IMR-90 (cell line): ENCODE measurements at regions not wholly inside any gene's neighbourhood (a gene's known extent, or its start where the extent isn't known, plus 50 kb on each side); places are given as distances from the start of the nearest gene placed in this dataset.

Experiments used
- ATAC-seq: fragments of 200-7000 bp; cut with Tn5 transposase; 2 replicates; pipeline ENCODE4 v1.9.1; 2020; ENCODE audit warnings: low read depth, mild to moderate bottlenecking, moderate library complexity
- BruUV-seq: library from RNA; stranded (reverse); fragments of 400-500 nt; replicated peaks from 2 replicates; lab custom pipeline; 2021; lab: Mats Ljungman, UMichigan
- CTCF ChIA-PET: fragments of 300-600 bp; formaldehyde crosslinking; extraction: SDS; loops from one replicate; lab custom pipeline; 2021; ENCODE audit warnings: antibody characterized with exemption; lab: Yijun Ruan, JAX
- POLR2A ChIA-PET: fragments of 300-600 bp; sonication (Branson Sonifier 250); formaldehyde crosslinking; loops from one replicate; lab custom pipeline; 2022; ENCODE audit warnings: antibody characterized with exemption; ENCODE audit not compliant: unreplicated experiment; lab: Charles Lee
- DNase-seq: peaks from one replicate; pipeline ENCODE4 v3.0.0; 2013
- H2AFZ ChIP-seq: replicated peaks from 2 replicates; pipeline ENCODE3; 2013; ENCODE audit warnings: low read length, mild to moderate bottlenecking; ENCODE audit not compliant: poor library complexity
- H2AK5ac ChIP-seq: 2 replicates; pipeline ENCODE4 v1.6.1; 2013; ENCODE audit warnings: low read depth, low read length, inconsistent platforms
- H2AK9ac ChIP-seq: replicated peaks from 2 replicates; pipeline ENCODE3; 2013; ENCODE audit warnings: mild to moderate bottlenecking, low read depth, low read length, moderate library complexity; ENCODE audit not compliant: poor library complexity
- H2BK120ac ChIP-seq: 2 replicates; pipeline ENCODE4 v1.6.1; 2013; ENCODE audit warnings: low read depth, low read length, inconsistent platforms
- H2BK15ac ChIP-seq: 3 replicates; pipeline ENCODE4 v1.6.1; 2013; ENCODE audit warnings: low read depth, low read length, inconsistent platforms
- H2BK20ac ChIP-seq: 2 replicates; pipeline ENCODE4 v1.6.1; 2013; ENCODE audit warnings: low read depth, mild to moderate bottlenecking, inconsistent platforms, low read length, moderate library complexity
- H2BK5ac ChIP-seq: 2 replicates; pipeline ENCODE4 v1.6.1; 2013; ENCODE audit warnings: mild to moderate bottlenecking, low read depth, low read length, inconsistent platforms; ENCODE audit not compliant: poor library complexity, severe bottlenecking
- H3K14ac ChIP-seq: replicated peaks from 2 replicates; pipeline ENCODE4 v1.6.1; 2013; ENCODE audit warnings: low read depth, low read length, inconsistent platforms
- H3K18ac ChIP-seq: 2 replicates; pipeline ENCODE4 v1.6.1; 2013; ENCODE audit warnings: low read depth, low read length, control low read depth
- H3K23ac ChIP-seq: 2 replicates; pipeline ENCODE4 v1.6.1; 2013; ENCODE audit warnings: low read depth, low read length, inconsistent platforms
- H3K27ac ChIP-seq: 2 replicates; pipeline ENCODE4 v1.5.1; 2013; ENCODE audit warnings: mild to moderate bottlenecking, control low read depth, low read length; ENCODE audit not compliant: insufficient read depth
- H3K27me3 ChIP-seq: 2 replicates; pipeline ENCODE4 v1.6.1; 2013; ENCODE audit warnings: low read length; ENCODE audit not compliant: control insufficient read depth, insufficient read depth
- H3K36me3 ChIP-seq: 2 replicates; pipeline ENCODE4 v1.6.1; 2013; ENCODE audit warnings: low read length, mixed read lengths; ENCODE audit not compliant: control insufficient read depth, insufficient read depth
- H3K4ac ChIP-seq: 2 replicates; pipeline ENCODE4 v1.6.1; 2013; ENCODE audit warnings: low read depth, low read length, inconsistent platforms
- H3K4me1 ChIP-seq: 2 replicates; pipeline ENCODE4 v1.6.1; 2013; ENCODE audit warnings: low read length, mixed read lengths; ENCODE audit not compliant: control insufficient read depth, insufficient read depth
- H3K4me2 ChIP-seq: 2 replicates; pipeline ENCODE4 v1.6.1; 2013; ENCODE audit warnings: low read depth, mild to moderate bottlenecking, control low read depth, low read length, moderate library complexity
- H3K4me3 ChIP-seq: 2 replicates; pipeline ENCODE4 v1.5.1; 2013; ENCODE audit warnings: low read depth, mild to moderate bottlenecking, control low read depth, low read length, moderate library complexity; ENCODE audit not compliant: insufficient read depth
- H3K56ac ChIP-seq: 2 replicates; pipeline ENCODE4 v1.6.1; 2013; ENCODE audit warnings: low read length, inconsistent platforms; ENCODE audit not compliant: insufficient read depth; ENCODE audit errors: extremely low read depth
- H3K79me1 ChIP-seq, 2 experiments: 2 replicates each; pipeline ENCODE4 v1.6.1; 2013; ENCODE audit warnings: low read length in 2 of 2, inconsistent platforms in 1 of 2, low read depth in 1 of 2
- H3K9ac ChIP-seq: 2 replicates; pipeline ENCODE4 v1.6.1; 2013; ENCODE audit warnings: low read depth, low read length, control low read depth
- H3K9me1 ChIP-seq: 2 replicates; pipeline ENCODE4 v1.6.1; 2013; ENCODE audit warnings: low read length, inconsistent platforms; ENCODE audit not compliant: insufficient read depth
- H3K9me3 ChIP-seq: 2 replicates; pipeline ENCODE4 v1.6.1; 2013; ENCODE audit warnings: low read length; ENCODE audit not compliant: control insufficient read depth, insufficient read depth
- H4K20me1 ChIP-seq: 2 replicates; pipeline ENCODE4 v1.6.1; 2013; ENCODE audit warnings: low read length, inconsistent platforms; ENCODE audit not compliant: insufficient read depth
- H4K5ac ChIP-seq: 2 replicates; pipeline ENCODE4 v1.6.1; 2013; ENCODE audit warnings: mild to moderate bottlenecking, low read depth, low read length, control low read depth
- H4K8ac ChIP-seq, 2 experiments: 2 replicates each; pipeline ENCODE4 v1.6.1; 2013; ENCODE audit warnings: low read depth in 2 of 2, low read length in 2 of 2, control low read depth in 1 of 2, inconsistent platforms in 1 of 2
- H4K91ac ChIP-seq: 2 replicates; pipeline ENCODE4 v1.6.1; 2013; ENCODE audit warnings: low read depth, low read length, inconsistent platforms; ENCODE audit not compliant: insufficient read depth
- CEBPB ChIP-seq: IDR thresholded peaks from 2 replicates; pipeline ENCODE4 v1.6.1; 2012; ENCODE audit warnings: low read depth, low read length, improper control_type of control experiment
- MAFK ChIP-seq: IDR thresholded peaks from 2 replicates; pipeline ENCODE4 v1.6.1; 2012; ENCODE audit warnings: low read depth, low read length, improper control_type of control experiment
- MAZ ChIP-seq: IDR thresholded peaks from 2 replicates; pipeline ENCODE4 v1.6.1; 2012; ENCODE audit warnings: low read depth, mild to moderate bottlenecking, low read length, improper control_type of control experiment, moderate library complexity, borderline replicate concordance
- MXI1 ChIP-seq: IDR thresholded peaks from 2 replicates; pipeline ENCODE4 v1.6.1; 2012; ENCODE audit warnings: low read depth, mild to moderate bottlenecking, low read length, moderate library complexity, borderline replicate concordance
- POLR2A ChIP-seq: IDR thresholded peaks from 2 replicates; pipeline ENCODE4 v1.6.1; 2012; ENCODE audit warnings: mild to moderate bottlenecking, low read depth, low read length
- RAD21 ChIP-seq: IDR thresholded peaks from 2 replicates; pipeline ENCODE4 v1.6.1; 2012; ENCODE audit warnings: low read length, improper control_type of control experiment
- RCOR1 ChIP-seq: IDR thresholded peaks from 2 replicates; pipeline ENCODE4 v1.6.1; 2012; ENCODE audit warnings: mild to moderate bottlenecking, low read length, improper control_type of control experiment; ENCODE audit not compliant: insufficient replicate concordance
- RFX5 ChIP-seq: IDR thresholded peaks from 2 replicates; pipeline ENCODE4 v1.8.0; 2012; ENCODE audit warnings: low read depth, mild to moderate bottlenecking, low read length, moderate library complexity
- SMC3 ChIP-seq: fragments of 150-350 bp; IDR thresholded peaks from 2 replicates; pipeline ENCODE4 v1.6.1; 2016; ENCODE audit warnings: low read depth, mild to moderate bottlenecking, antibody characterized with exemption, low read length, moderate library complexity
- USF2 ChIP-seq: fragments of 150-350 bp; IDR thresholded peaks from 2 replicates; pipeline ENCODE4 v1.6.1; 2017; ENCODE audit warnings: mild to moderate bottlenecking, antibody characterized with exemption, low read length, low read depth
- WGBS, 2 experiments: methylation state at CpG; one replicate each; pipeline versions ENCODE4 v1.1.5 to v1.1.7; 2013; ENCODE audit warnings: missing lambda C conversion rate in 2 of 2; ENCODE audit not compliant: insufficient read length in 1 of 2; ENCODE audit errors: extremely low coverage in 2 of 2; 5-methylcytosine and 5-hydroxymethylcytosine counted together
- dilution Hi-C: fragments of 300-500 bp; cut with HindIII; formaldehyde crosslinking; loops from one replicate; pipeline ENCODE4 v1.14.3; 2018; ENCODE audit warnings: low sequenced_read_pairs; ENCODE audit not compliant: unreplicated experiment
- in situ Hi-C: fragments of 300-500 bp; cut with MboI; formaldehyde crosslinking; loops from 3 replicates; pipeline ENCODE4 v1.14.3; 2019; ENCODE audit warnings: low sequenced_read_pairs, inconsistent platforms, mixed read lengths
- intact Hi-C: fragments of 100-400 bp; cut with micrococcal nuclease; formaldehyde crosslinking; loops from 2 replicates; pipeline ENCODE4 v1.10.0; 2022
- TF ChIP-seq, protein P1 (sequence below): conservative IDR thresholded peaks from 2 replicates; pipeline ENCODE4 v1.5.1; 2012; ENCODE audit warnings: mild to moderate bottlenecking, low read depth, low read length, improper control_type of control experiment
- TF ChIP-seq, protein P2 (sequence below): fragments of 150-350 bp; IDR thresholded peaks from 2 replicates; pipeline ENCODE4 v1.6.1; 2016; ENCODE audit warnings: low read depth, mild to moderate bottlenecking, low read length, moderate library complexity, borderline replicate concordance

GRCh38 chr4:4803912-4804296 lies 55.6 kb upstream of the MSX1 start:
- intact Hi-C loops = no loop called here
- in situ Hi-C loops = no loop called here
- no peak overlapping the region for H3K14ac ChIP-seq
- no peak overlapping the region for H3K56ac ChIP-seq
- no peak overlapping the region for H3K23ac ChIP-seq
- no peaks in the 10 kb centered on the region for H3K79me1 ChIP-seq
- no CpG with 5 or more reads among the region's 2 CpGs for WGBS, 2 experiments
- H3K4me3 ChIP-seq = no peak overlapping the region
- H3K18ac ChIP-seq = no peak overlapping the region
- TF ChIP-seq MXI1 (no peak), MAZ (no peak), CEBPB (no peak), MAFK (no peak), RAD21 (no peak), SMC3 (no peak), USF2 (no peak), RCOR1 (no peak), POLR2A (no peak), RFX5 (no peak)
- TF ChIP-seq, protein P1, sequence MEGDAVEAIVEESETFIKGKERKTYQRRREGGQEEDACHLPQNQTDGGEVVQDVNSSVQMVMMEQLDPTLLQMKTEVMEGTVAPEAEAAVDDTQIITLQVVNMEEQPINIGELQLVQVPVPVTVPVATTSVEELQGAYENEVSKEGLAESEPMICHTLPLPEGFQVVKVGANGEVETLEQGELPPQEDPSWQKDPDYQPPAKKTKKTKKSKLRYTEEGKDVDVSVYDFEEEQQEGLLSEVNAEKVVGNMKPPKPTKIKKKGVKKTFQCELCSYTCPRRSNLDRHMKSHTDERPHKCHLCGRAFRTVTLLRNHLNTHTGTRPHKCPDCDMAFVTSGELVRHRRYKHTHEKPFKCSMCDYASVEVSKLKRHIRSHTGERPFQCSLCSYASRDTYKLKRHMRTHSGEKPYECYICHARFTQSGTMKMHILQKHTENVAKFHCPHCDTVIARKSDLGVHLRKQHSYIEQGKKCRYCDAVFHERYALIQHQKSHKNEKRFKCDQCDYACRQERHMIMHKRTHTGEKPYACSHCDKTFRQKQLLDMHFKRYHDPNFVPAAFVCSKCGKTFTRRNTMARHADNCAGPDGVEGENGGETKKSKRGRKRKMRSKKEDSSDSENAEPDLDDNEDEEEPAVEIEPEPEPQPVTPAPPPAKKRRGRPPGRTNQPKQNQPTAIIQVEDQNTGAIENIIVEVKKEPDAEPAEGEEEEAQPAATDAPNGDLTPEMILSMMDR = no peak
- TF ChIP-seq, protein P2, sequence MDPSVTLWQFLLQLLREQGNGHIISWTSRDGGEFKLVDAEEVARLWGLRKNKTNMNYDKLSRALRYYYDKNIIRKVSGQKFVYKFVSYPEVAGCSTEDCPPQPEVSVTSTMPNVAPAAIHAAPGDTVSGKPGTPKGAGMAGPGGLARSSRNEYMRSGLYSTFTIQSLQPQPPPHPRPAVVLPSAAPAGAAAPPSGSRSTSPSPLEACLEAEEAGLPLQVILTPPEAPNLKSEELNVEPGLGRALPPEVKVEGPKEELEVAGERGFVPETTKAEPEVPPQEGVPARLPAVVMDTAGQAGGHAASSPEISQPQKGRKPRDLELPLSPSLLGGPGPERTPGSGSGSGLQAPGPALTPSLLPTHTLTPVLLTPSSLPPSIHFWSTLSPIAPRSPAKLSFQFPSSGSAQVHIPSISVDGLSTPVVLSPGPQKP = no peak
- H3K27me3 ChIP-seq = peaks cover 6% of the 10 kb centered on the region; the same call in 1 of the 2 replicates
- no peak overlapping the region for H2AK9ac ChIP-seq
- no peak overlapping the region for H2BK15ac ChIP-seq
- no peaks in the 10 kb centered on the region for H3K4me1 ChIP-seq
- no peaks in the 10 kb centered on the region for H3K9me1 ChIP-seq
- POLR2A ChIA-PET = no interaction called here
- no peaks in the 10 kb centered on the region for H4K20me1 ChIP-seq
- H2BK5ac ChIP-seq = no peak overlapping the region
- H3K9ac ChIP-seq = no peak overlapping the region
- H2BK20ac ChIP-seq = no peak overlapping the region
- CTCF ChIA-PET = no interaction called here
- no peak overlapping the region for H3K4me2 ChIP-seq
- no peak overlapping the region for H4K8ac ChIP-seq
- no peak overlapping the region for H2AFZ ChIP-seq
- no peak overlapping the region for H3K27ac ChIP-seq
- no peak overlapping the region for H2BK120ac ChIP-seq
- DNase-seq (no peak), ATAC-seq (no peak)
- BruUV-seq = no TSS peak
- no peak overlapping the region for H4K5ac ChIP-seq
- no peaks in the 10 kb centered on the region for H3K9me3 ChIP-seq
- no peak overlapping the region for H3K4ac ChIP-seq
- H2AK5ac ChIP-seq = no peak overlapping the region
- no peaks in the 10 kb centered on the region for H3K36me3 ChIP-seq
- no peak overlapping the region for H4K91ac ChIP-seq
- dilution Hi-C loops = no loop called here
